ENCODE measurements at regions not wholly inside any gene's neighbourhood (a gene's known extent, or its start where the extent isn't known, plus 50 kb on each side); places are given as distances from the start of the nearest gene placed in this dataset.

- H3K4me1 ChIP-seq (ENCODE audit: insufficient read depth) = peaks cover 8% of the 10 kb centered on the region
- no peak overlapping the region for H3K27ac ChIP-seq
- intact Hi-C loops (cut with DNase I) = loop anchor here in 1 of 4 donors (10.0 kb wide), 1 partner anchor 120 kb away; no protein-coding TSS in a partner anchor
- H3K4me3 ChIP-seq = no peak overlapping the region
- H3K9me3 ChIP-seq = no peaks in the 10 kb centered on the region
- no peaks in the 10 kb centered on the region for H3K27me3 ChIP-seq
- DNase-seq = no peak
- WGBS, 3 donors = 14 to 41% (median 41%) methylated on average over 1 of the region's 1 CpG
- no peaks in the 10 kb centered on the region for H3K36me3 ChIP-seq
- TF ChIP-seq EP300 (IDR thresholded peaks at IDR 0.05) = no peak
- TF ChIP-seq POLR2A (IDR thresholded peaks at IDR 0.05) = no peak
- TF ChIP-seq CTCF (IDR thresholded peaks at IDR 0.05) = no peak
Observed at GRCh38 chr1:182174513-182174855, 113.0 kb upstream of the ZNF648 start.

- Histone ChIP-seq H3K9me3 (no peaks in the 10 kb centered on the region), H3K4me3 (no peak overlapping the region), H3K36me3 (no peaks in the 10 kb centered on the region), H3K27ac (no peak overlapping the region), H3K27me3 (no peaks in the 10 kb centered on the region), H3K4me1 (ENCODE audit: insufficient read depth) (peaks cover 8% of the 10 kb centered on the region)
- TF ChIP-seq CTCF (IDR thresholded peaks at IDR 0.05) (no peak), EP300 (IDR thresholded peaks at IDR 0.05) (peak; percentile 74)
- intact Hi-C loops (cut with DNase I) = loop anchor here in 1 of 4 donors (10.0 kb wide), 1 partner anchor 121 kb away; no protein-coding TSS in a partner anchor
- peak in 4 of 5 donors; percentile 37 to 64 (median 50) for DNase-seq
- 36 to 71% (median 57%) methylated on average over 5 of the region's 5 CpGs for WGBS, 3 donors
Observed at GRCh38 chr1:182173808-182174512, 112.4 kb upstream of the ZNF648 start.

- Histone ChIP-seq H3K36me3 (no peaks in the 10 kb centered on the region), H3K27me3 (no peaks in the 10 kb centered on the region), H3K4me1 (ENCODE audit: insufficient read depth) (peaks cover 8% of the 10 kb centered on the region), H3K4me3 (no peak overlapping the region), H3K27ac (no peak overlapping the region), H3K9me3 (no peaks in the 10 kb centered on the region)
- intact Hi-C loops (cut with DNase I) = loop anchor here in 1 of 4 donors (10.0 kb wide), 1 partner anchor 122 kb away; no protein-coding TSS in a partner anchor
- TF ChIP-seq CTCF (IDR thresholded peaks at IDR 0.05) = no peak
- TF ChIP-seq POLR2A (IDR thresholded peaks at IDR 0.05) = no peak
- no peak for TF ChIP-seq EP300 (IDR thresholded peaks at IDR 0.05)
- DNase-seq = no peak
Observed at GRCh38 chr1:182172699-182173098, 111.2 kb upstream of the ZNF648 start.

DNA sequence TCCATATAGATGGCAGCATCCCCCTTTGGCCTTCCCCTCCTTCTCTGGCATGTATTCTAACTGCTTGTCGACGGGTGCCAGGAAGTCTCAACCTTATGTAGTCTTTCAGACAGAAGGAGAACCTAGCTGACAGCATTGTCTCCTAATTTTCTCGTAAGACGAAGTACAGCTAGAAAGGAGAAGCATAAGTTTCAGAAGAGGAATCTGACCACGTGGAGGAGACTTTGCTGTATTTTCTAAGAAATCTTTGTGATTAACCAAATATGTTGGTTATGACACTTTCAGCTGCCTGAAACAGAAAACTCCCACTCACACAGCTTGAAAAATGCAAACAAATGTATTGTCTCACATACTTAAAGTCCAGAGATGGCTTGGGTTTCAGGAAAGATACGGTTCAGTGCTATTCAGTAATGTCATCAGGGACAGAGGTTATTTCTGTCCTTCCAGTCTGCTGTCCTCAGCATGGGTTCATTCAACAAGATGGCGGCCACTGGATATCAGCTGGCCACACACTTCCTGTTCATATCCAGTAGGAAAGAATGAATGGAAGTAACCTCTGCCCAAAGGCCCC, 109.5 kb upstream of the ZNF648 start:
- intact Hi-C loops (cut with DNase I) = loop anchor here in 1 of 4 donors (10.0 kb wide), 1 partner anchor 124 kb away; no protein-coding TSS in a partner anchor
- H3K27ac ChIP-seq = no peak overlapping the region
- 12 to 19% (median 16%) methylated on average over 7 of the region's 7 CpGs for WGBS, 3 donors

More for the DNA sequence above, 109.5 kb upstream of the ZNF648 start:
- TF ChIP-seq EP300 (IDR thresholded peaks at IDR 0.05) = no peak
- TF ChIP-seq POLR2A (IDR thresholded peaks at IDR 0.05) = no peak
- no peak for TF ChIP-seq CTCF (IDR thresholded peaks at IDR 0.05)
- Histone ChIP-seq H3K9me3 (no peaks in the 10 kb centered on the region), H3K27me3 (no peaks in the 10 kb centered on the region), H3K4me1 (ENCODE audit: insufficient read depth) (peaks cover 8% of the 10 kb centered on the region), H3K36me3 (no peaks in the 10 kb centered on the region), H3K4me3 (no peak overlapping the region)
- DNase-seq = no peak

All from ovary (tissue), 7 donors.